ENCODE measurements at regions not wholly inside any gene's neighbourhood (a gene's known extent, or its start where the extent isn't known, plus 50 kb on each side); places are given as distances from the start of the nearest gene placed in this dataset.

DNA sequence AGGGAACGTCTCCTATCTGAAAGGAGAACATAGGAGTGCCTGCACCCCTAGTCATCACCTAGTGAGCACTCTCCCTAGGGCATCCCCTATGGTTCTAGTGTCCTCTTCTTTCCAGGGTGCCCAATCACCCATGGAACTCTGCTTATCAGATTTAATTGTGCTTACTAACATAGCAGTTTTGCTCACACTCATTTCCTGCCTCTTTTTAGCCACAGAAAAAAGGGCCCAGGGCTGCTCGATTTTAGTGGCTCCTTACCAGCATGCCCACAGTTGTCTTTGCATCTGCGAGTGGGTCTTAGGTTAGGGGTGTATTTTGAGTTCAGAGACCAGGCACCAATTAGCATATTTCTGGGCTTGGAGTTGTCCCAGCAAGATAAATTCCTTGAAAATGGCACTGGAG is 1110.2 kb downstream of the TAF11L14 start:
- no peaks in the 10 kb centered on the region for H4K20me1 ChIP-seq
- peak overlapping the region; percentile 86 for H3K9ac ChIP-seq
- H3K27ac ChIP-seq = no peak overlapping the region; the same call in none of the 2 replicates
- H3K4me2 ChIP-seq = peak overlapping the region; percentile 85
- peaks cover 17% of the 10 kb centered on the region for H3K36me3 ChIP-seq
- H3K27me3 ChIP-seq = no peaks in the 10 kb centered on the region
- no peak for TF ChIP-seq Cebpa-rat (IDR thresholded peaks at IDR 0.05)
- peak overlapping the region; percentile 79 for H3K4me3 ChIP-seq
- peaks cover 11% of the 10 kb centered on the region for H3K9me3 ChIP-seq
- H3K4me1 ChIP-seq = peaks cover 29% of the 10 kb centered on the region

DNA sequence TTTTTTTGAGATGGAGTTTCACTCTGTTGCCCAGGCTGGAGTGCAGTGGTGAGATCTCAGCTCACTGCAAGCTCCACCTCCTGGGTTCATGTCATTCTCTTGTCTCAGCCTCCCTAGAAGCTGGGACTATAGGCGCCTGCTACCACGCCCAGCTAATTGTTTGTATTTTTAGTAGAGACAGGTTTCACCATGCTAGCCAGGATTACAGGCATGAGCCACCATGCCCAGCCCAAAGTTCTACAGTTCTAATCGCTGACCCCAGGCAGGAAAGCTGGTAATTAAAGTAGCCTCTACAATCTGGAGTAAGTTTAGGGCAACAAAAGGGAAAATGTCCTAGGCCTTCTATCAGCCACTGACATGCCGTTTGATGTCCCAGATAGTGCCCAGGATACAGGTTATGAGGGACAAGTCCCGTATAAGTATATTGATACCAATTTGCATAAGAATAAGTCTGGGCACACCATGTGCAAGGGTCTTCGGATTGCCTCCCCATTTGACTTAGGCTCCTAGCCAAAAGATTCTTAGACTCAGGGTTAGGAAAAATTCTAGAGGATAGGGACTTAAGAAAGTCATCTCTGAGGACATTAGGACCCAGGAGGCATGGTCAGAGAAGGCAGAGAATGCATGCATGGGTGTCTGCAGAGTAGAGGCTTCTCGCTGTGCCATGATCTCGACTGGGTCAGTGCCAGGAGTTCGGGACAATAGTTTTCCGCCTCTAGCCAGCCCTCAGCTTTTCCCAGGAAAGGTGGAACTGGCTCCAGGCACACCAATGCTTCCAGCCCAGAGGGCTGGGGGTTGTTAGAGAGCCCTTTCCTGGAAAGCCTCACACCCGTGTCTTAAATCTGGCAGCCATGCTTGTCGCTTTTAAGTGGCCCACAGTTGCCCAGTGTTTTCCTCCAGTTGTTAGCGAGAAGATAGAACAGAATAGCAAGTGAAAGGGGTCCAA is 1111.1 kb downstream of the TAF11L14 start:
- Histone ChIP-seq H3K4me1 (peaks cover 29% of the 10 kb centered on the region), H3K36me3 (peaks cover 17% of the 10 kb centered on the region), H3K4me3 (peak overlapping the region; percentile 79), H3K27me3 (no peaks in the 10 kb centered on the region), H4K20me1 (no peaks in the 10 kb centered on the region), H3K4me2 (peak overlapping the region; percentile 85), H3K9ac (peak overlapping the region; percentile 86), H3K9me3 (peaks cover 11% of the 10 kb centered on the region), H3K27ac (peak overlapping the region; percentile 88)
- TF ChIP-seq Cebpa-rat (IDR thresholded peaks at IDR 0.05) = no peak

GRCh38 chr5:18745988-18746615 is 1111.8 kb downstream of the TAF11L14 start:
- Histone ChIP-seq H3K9me3 (peaks cover 11% of the 10 kb centered on the region), H3K4me3 (peak overlapping the region; percentile 79), H4K20me1 (no peaks in the 10 kb centered on the region), H3K4me1 (peaks cover 29% of the 10 kb centered on the region), H3K4me2 (peak overlapping the region; percentile 85), H3K27me3 (no peaks in the 10 kb centered on the region), H3K9ac (peak overlapping the region; percentile 86), H3K27ac (peak overlapping the region; percentile 88), H3K36me3 (peaks cover 17% of the 10 kb centered on the region)
- TF ChIP-seq Cebpa-rat (IDR thresholded peaks at IDR 0.05) = no peak

DNA sequence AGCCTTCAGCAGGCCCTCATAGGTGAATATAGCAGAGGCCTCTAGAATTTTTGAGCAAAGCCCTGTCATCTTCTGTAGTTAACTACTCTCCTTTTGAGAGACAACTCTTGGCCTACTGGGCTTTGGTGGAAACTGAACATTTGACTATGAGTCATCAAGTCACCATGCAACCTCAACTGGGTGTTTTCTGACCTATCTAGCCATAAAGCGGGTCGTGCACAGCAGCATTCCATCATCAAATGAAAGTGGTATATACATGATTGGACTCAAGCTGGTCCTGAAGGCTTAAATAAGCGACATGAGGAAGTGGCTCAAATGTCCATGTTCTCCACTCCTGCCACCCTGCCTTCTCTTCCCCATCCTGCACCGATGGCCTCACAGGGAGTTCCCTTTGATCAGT is 1115.5 kb downstream of the TAF11L14 start:
- no peak for TF ChIP-seq Cebpa-rat (IDR thresholded peaks at IDR 0.05)

DNA sequence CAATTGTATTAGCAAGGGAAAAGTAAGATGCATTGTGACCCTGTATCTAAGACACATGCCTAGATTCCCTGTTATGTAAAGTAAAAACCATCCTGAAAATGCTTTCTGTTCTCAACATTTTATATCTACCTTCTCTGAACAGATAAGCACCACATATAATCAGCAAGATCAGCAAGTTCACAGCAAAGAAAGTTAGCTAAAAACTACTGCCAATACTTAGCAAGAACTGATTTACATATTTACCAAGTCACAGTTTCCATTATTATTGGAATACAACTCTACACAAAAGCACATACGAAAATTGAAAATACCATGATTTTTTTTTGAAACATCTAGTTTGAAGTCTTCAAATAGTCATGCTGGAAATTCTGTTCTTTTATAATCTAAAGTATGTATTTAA is 1118.1 kb downstream of the TAF11L14 start:
- no peaks in the 10 kb centered on the region for H3K4me1 ChIP-seq
- H4K20me1 ChIP-seq = no peaks in the 10 kb centered on the region
- TF ChIP-seq Cebpa-rat (IDR thresholded peaks at IDR 0.05) = no peak
- no peaks in the 10 kb centered on the region for H3K27me3 ChIP-seq
- peaks cover 6% of the 10 kb centered on the region for H3K9me3 ChIP-seq
- no peak overlapping the region for H3K4me3 ChIP-seq
- H3K27ac ChIP-seq = no peak overlapping the region
- no peak overlapping the region for H3K9ac ChIP-seq
- no peak overlapping the region for H3K4me2 ChIP-seq
- H3K36me3 ChIP-seq = no peaks in the 10 kb centered on the region

More for the DNA sequence above, 1115.5 kb downstream of the TAF11L14 start:
- no peak overlapping the region for H3K27ac ChIP-seq
- H4K20me1 ChIP-seq = no peaks in the 10 kb centered on the region
- no peaks in the 10 kb centered on the region for H3K36me3 ChIP-seq
- peaks cover 11% of the 10 kb centered on the region for H3K9me3 ChIP-seq
- H3K4me2 ChIP-seq = no peak overlapping the region
- H3K4me1 ChIP-seq = peaks cover 4% of the 10 kb centered on the region
- no peaks in the 10 kb centered on the region for H3K27me3 ChIP-seq
- H3K9ac ChIP-seq = no peak overlapping the region
- no peak overlapping the region for H3K4me3 ChIP-seq

DNA sequence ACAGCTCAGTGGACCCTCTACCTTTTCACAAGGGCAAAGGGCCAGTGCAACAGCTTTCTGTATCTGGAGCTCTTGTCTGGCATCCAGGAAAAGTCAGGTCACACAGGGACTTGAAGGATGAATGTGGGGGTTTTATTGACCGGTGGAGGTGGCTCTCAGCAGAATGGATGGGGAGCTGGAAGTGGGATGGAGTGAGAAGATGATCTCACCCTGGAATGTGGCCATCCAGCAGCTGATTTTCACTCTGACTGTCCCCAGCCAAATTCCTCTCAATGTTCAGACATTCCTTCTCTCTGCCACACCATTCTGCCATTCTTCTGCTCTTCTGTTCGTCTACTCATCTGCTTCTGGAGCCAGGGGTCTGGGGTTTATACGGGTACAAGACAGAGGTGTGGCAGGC is 1119.9 kb downstream of the TAF11L14 start:
- no peaks in the 10 kb centered on the region for H3K4me1 ChIP-seq
- H3K27ac ChIP-seq = no peak overlapping the region
- H3K36me3 ChIP-seq = no peaks in the 10 kb centered on the region
- no peaks in the 10 kb centered on the region for H3K27me3 ChIP-seq
- H4K20me1 ChIP-seq = no peaks in the 10 kb centered on the region
- no peaks in the 10 kb centered on the region for H3K9me3 ChIP-seq
- H3K9ac ChIP-seq = no peak overlapping the region
- TF ChIP-seq Cebpa-rat (IDR thresholded peaks at IDR 0.05) = no peak
- no peak overlapping the region for H3K4me2 ChIP-seq
- H3K4me3 ChIP-seq = no peak overlapping the region

GRCh38 chr5:18761801-18762200 is 1127.5 kb downstream of the TAF11L14 start:
- H3K36me3 ChIP-seq = no peaks in the 10 kb centered on the region
- H3K4me2 ChIP-seq = no peak overlapping the region
- no peak overlapping the region for H3K4me3 ChIP-seq
- no peaks in the 10 kb centered on the region for H3K4me1 ChIP-seq
- no peak for TF ChIP-seq Cebpa-rat (IDR thresholded peaks at IDR 0.05)
- no peaks in the 10 kb centered on the region for H3K9me3 ChIP-seq
- H3K27ac ChIP-seq = no peak overlapping the region
- H3K27me3 ChIP-seq = no peaks in the 10 kb centered on the region
- H3K9ac ChIP-seq = no peak overlapping the region
- H4K20me1 ChIP-seq = no peaks in the 10 kb centered on the region

GRCh38 chr5:18764161-18764560 is 1129.9 kb downstream of the TAF11L14 start:
- no peaks in the 10 kb centered on the region for H3K27me3 ChIP-seq
- H3K27ac ChIP-seq = no peak overlapping the region
- H3K9ac ChIP-seq = no peak overlapping the region
- H3K4me1 ChIP-seq = no peaks in the 10 kb centered on the region
- H4K20me1 ChIP-seq = no peaks in the 10 kb centered on the region
- H3K4me3 ChIP-seq = no peak overlapping the region
- no peaks in the 10 kb centered on the region for H3K36me3 ChIP-seq
- TF ChIP-seq Cebpa-rat (IDR thresholded peaks at IDR 0.05) = no peak
- no peak overlapping the region for H3K4me2 ChIP-seq
- H3K9me3 ChIP-seq = no peaks in the 10 kb centered on the region

GRCh38 chr5:18765304-18765703 is 1131.0 kb downstream of the TAF11L14 start:
- no peak for TF ChIP-seq Cebpa-rat (IDR thresholded peaks at IDR 0.05)
- H3K9me3 ChIP-seq = no peaks in the 10 kb centered on the region
- no peak overlapping the region for H3K4me2 ChIP-seq
- H4K20me1 ChIP-seq = no peaks in the 10 kb centered on the region
- no peak overlapping the region for H3K27ac ChIP-seq
- H3K27me3 ChIP-seq = no peaks in the 10 kb centered on the region
- H3K36me3 ChIP-seq = no peaks in the 10 kb centered on the region
- no peaks in the 10 kb centered on the region for H3K4me1 ChIP-seq
- H3K4me3 ChIP-seq = no peak overlapping the region
- H3K9ac ChIP-seq = no peak overlapping the region

DNA sequence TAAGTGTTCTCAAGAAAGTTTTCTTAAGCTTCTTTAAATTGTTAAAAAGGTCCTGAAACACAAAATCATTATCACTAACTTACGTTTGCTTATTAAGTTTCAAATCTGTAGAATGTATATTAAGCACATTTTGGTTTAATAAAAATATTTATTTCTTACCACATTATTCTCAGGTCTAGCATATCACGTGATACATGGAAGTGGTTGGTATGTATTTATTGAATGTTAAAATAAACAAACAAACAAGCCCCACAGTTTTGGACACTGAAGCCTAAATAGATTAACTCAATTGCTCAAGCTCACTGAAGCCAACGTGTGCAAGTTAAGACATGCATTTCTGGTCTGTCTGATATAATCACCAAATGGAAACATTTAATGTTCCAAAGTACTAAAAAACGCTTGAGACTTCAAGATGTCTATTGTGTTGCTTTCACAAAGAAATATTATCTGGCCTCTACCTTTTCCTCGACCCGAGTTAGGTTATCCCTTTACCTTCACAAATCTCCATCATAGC is 1136.9 kb downstream of the TAF11L14 start:
- H3K4me3 ChIP-seq = no peak overlapping the region
- H3K4me1 ChIP-seq = no peaks in the 10 kb centered on the region
- H4K20me1 ChIP-seq = no peaks in the 10 kb centered on the region
- TF ChIP-seq Cebpa-rat (IDR thresholded peaks at IDR 0.05) = no peak
- no peak overlapping the region for H3K4me2 ChIP-seq
- no peaks in the 10 kb centered on the region for H3K9me3 ChIP-seq
- no peaks in the 10 kb centered on the region for H3K36me3 ChIP-seq
- no peak overlapping the region for H3K9ac ChIP-seq
- H3K27ac ChIP-seq = no peak overlapping the region
- no peaks in the 10 kb centered on the region for H3K27me3 ChIP-seq

Measured in BLaER1 (cell line).